AG09319 (cell line): ENCODE measurements at regions not wholly inside any gene's neighbourhood (a gene's known extent, or its start where the extent isn't known, plus 50 kb on each side); places are given as distances from the start of the nearest gene placed in this dataset.

Experiments used
- DNase-seq: peaks from one replicate; pipeline ENCODE4 v3.0.0-alpha.2; 2010; ENCODE audit warnings: low read depth; ENCODE audit errors: extremely low read depth
- TF ChIP-seq, protein P1 (sequence below): IDR thresholded peaks from 2 replicates; pipeline ENCODE4 v1.5.1; 2011; ENCODE audit warnings: low read depth, mild to moderate bottlenecking, inconsistent platforms, low read length, moderate library complexity

DNA sequence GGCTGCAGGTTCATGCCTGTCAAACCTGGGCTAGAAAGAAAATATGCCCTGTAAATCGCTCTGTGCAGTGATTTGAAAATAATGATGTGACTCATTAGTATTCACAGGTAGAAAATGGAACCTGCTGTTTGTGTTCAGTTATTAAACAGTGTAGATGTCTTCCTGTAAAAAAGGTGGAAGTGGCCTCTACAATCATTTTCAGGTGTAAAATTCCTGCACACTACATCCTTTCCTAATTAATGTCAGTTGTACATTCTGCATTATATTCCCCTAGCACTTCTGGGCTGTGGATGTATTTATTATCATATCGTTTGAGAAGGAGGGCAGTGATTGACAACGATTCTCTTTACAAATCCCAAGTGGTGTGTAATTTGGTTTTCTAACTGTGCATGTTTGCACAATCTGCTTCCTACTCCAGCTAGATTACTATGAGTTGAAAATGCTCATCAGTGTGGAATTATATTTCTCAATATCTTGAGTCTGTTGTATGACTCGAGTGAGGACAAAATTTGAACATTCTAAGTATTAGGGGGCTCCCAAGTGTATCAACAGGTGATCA lies 454.0 kb upstream of the DDI1 start:
- TF ChIP-seq, protein P1, sequence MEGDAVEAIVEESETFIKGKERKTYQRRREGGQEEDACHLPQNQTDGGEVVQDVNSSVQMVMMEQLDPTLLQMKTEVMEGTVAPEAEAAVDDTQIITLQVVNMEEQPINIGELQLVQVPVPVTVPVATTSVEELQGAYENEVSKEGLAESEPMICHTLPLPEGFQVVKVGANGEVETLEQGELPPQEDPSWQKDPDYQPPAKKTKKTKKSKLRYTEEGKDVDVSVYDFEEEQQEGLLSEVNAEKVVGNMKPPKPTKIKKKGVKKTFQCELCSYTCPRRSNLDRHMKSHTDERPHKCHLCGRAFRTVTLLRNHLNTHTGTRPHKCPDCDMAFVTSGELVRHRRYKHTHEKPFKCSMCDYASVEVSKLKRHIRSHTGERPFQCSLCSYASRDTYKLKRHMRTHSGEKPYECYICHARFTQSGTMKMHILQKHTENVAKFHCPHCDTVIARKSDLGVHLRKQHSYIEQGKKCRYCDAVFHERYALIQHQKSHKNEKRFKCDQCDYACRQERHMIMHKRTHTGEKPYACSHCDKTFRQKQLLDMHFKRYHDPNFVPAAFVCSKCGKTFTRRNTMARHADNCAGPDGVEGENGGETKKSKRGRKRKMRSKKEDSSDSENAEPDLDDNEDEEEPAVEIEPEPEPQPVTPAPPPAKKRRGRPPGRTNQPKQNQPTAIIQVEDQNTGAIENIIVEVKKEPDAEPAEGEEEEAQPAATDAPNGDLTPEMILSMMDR, result no peak
- DNase-seq, result no peak

DNA sequence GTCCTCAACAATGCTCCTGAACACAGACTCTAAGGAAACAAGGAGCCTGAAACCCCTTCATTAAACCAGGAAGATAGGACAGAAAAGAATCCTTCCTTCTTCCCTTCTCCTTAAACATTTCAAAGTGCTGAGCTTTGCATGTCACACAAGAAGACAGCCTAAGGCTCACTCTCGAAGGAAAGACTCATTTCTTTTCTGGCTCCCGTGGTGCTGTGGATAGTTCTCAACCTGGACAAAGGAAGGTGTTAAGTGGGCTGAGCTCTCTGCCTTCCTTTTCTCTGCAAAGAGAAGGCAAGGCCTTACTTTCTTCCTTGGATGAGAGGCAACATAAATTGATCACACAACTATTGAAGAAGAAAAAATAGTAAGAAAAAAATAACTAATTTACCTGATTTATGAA lies 452.4 kb upstream of the DDI1 start:
- TF ChIP-seq, protein P1, result no peak
- DNase-seq, result no peak

DNA sequence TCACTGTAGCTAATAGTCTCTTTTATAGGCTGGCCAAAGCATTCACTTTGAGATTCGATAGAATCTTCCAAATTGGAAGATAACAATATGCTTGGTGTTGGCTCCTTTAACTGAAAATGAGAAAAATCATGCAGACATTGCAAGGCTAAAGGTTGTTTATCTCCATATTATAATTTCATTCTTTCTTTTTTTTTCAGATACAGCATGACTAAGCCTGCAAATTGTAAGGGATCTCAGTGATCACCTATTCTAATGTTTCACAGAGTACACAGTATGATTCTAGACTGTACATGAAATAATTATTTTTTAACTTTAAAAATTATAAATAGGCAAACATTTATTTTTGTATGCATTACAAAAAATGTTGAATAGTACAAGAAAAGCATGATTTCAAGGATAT lies 451.7 kb upstream of the DDI1 start:
- TF ChIP-seq, protein P1, result no peak
- no peak for DNase-seq

DNA sequence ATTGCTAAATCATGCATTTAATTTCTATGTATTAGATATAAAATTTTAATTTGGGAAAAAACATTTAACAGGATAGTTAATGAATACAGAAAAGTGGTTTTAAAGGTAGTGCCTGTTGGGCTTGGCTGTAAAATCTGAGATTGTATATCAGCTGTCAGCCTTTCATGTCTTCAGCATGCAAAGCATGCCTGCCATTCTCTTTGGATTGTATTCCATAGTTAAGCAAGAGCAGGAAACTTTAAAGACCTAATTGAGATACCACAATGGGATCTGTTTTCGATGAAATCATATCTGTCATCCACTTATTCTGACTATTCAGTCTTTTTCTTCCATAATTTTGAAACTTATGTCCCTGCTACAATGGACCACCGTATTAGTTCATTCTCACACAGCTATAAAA lies 451.0 kb upstream of the DDI1 start:
- TF ChIP-seq, protein P1, result no peak
- DNase-seq, result no peak

DNA sequence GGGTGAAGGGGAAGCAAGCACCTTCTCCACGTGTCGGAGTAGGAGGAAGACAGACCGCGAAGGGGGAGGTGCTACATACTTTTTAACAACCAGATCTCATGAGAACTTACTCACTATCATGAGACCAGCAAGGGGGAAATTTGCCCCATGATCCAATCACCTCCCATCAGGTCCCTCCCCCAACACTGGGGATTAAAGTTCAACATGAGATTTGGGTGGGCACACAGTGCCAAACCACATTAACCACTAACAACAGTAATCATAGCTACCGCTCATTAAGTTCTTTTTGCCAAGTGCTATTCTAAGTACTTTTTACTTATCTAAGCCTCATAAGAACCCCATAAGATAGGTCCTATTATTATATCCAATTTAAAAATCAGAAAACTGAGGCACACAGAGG lies 450.5 kb upstream of the DDI1 start:
- TF ChIP-seq, protein P1, result no peak
- DNase-seq, result no peak

DNA sequence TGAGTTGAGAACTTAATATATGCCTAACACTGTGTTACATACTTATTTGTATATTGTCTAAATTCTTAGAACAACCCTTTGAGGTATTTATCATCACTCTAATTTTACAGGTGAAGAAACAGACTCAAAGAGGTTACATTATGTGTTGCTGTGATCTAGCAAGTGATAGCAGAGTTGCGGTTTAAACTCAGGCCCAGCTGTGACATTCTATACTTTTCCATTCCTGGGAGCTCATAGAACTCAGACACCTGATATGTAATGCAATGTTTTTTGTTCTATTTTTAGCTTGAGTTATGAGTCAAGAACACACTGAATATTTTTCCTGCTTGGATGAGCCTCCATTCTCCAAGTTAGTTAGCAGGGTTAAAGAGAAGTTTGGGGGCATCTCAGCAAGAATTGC lies 449.7 kb upstream of the DDI1 start:
- DNase-seq, result no peak
- TF ChIP-seq, protein P1, result no peak

DNA sequence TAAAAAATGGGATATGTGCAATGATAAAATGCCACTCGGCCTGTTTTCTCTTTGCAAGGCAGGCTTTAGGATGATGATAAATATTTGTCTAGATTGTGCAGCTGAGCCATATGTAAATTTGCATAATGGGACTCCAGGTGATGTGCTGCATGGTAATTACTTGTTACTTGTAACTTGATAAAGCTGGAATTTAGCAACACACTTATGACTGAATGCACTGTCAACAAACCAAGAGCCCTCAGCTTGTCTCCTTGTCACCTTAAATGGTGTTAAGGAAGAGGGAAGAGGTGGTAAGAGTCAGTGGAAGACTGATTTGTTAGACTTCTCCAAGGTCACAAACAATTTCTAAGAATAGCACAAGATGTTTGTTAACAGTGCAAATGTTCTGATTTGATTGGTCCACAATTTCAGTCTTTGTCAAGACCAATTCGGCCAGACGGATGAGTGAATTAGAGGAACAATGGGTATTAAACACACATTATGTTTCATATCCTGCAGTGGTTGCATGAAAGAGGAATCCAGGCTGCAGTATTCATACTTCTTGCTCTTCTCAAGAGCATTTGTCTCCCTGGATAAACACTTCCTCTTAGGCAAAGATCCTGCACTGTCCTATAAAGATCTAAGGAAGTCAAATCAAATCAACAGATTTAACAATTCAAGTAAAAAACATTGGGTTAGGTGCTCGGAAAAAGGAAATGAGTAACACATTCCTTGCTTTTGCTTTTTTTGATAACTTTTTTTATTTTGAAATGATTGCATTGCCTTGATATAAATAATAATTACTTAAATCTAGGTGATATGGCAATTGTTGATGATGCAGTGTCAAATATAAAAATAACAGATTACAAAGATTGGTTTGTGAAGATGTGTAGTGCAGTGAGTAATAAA lies 448.3 kb upstream of the DDI1 start:
- DNase-seq, result no peak

More for the DNA sequence above, 448.3 kb upstream of the DDI1 start:
- TF ChIP-seq, protein P1, result no peak
